Activated naive CD4-positive, alpha-beta T cell treated with anti-CD3 and anti-CD28 coated beads for 36 hours (primary cell): ENCODE measurements at regions not wholly inside any gene's neighbourhood (a gene's known extent, or its start where the extent isn't known, plus 50 kb on each side); places are given as distances from the start of the nearest gene placed in this dataset.
"Not testable (repeated sequence)": the region's sequence is repeated elsewhere in the genome, so short reads cannot be mapped to it uniquely, and the experiment has no call there.

ENCODE experiments used
- CTCF ChIA-PET: fragments of 350-600 bp; sonication (Branson Sonifier 250); formaldehyde crosslinking; loops from one replicate; lab custom pipeline; 2021; ENCODE audit warnings: antibody characterized with exemption; lab: Charles Lee
- DNase-seq: peaks from one replicate; pipeline ENCODE4 v3.0.0-alpha.2; 2020
- H3K27ac Mint-ChIP-seq: one replicate; pipeline ENCODE4 v1.8.0; 2021; ENCODE audit warnings: mild to moderate bottlenecking, mixed read lengths
- H3K27me3 Mint-ChIP-seq: one replicate; pipeline ENCODE4 v1.8.0; 2021; ENCODE audit warnings: low read depth, mixed read lengths
- H3K36me3 Mint-ChIP-seq: one replicate; pipeline ENCODE4 v1.8.0; 2021; ENCODE audit warnings: low read depth, mixed read lengths
- H3K4me1 Mint-ChIP-seq: one replicate; pipeline ENCODE4 v1.8.0; 2021; ENCODE audit warnings: low read depth, mixed read lengths
- H3K4me3 Mint-ChIP-seq: one replicate; pipeline ENCODE4 v1.8.0; 2021; ENCODE audit warnings: mild to moderate bottlenecking, moderate library complexity, mixed read lengths
- H3K9me3 Mint-ChIP-seq: one replicate; pipeline ENCODE4 v1.8.0; 2021; ENCODE audit warnings: mixed read lengths
- intact Hi-C: fragments of 100-400 bp; cut with micrococcal nuclease; formaldehyde crosslinking; loops from one replicate; pipeline ENCODE4 v1.15.1; 2023

- no peaks in the 10 kb centered on the region for H3K4me1 Mint-ChIP-seq
- no peak overlapping the region for H3K4me3 Mint-ChIP-seq
- intact Hi-C loops, result no loop called here
- H3K27me3 Mint-ChIP-seq, result peaks cover 13% of the 10 kb centered on the region
- CTCF ChIA-PET, result no interaction called here
- no peaks in the 10 kb centered on the region for H3K36me3 Mint-ChIP-seq
- DNase-seq, result no peak
- no peak overlapping the region for H3K27ac Mint-ChIP-seq
- peaks cover 2% of the 10 kb centered on the region for H3K9me3 Mint-ChIP-seq
Measured at GRCh38 chr9:126058591-126058990, 268.0 kb upstream of the MVB12B start.

GRCh38 chr9:126061575-126061974, 265.1 kb upstream of the MVB12B start:
- CTCF ChIA-PET, result no interaction called here
- intact Hi-C loops, result no loop called here
- H3K4me1 Mint-ChIP-seq, result no peaks in the 10 kb centered on the region
- H3K9me3 Mint-ChIP-seq, result peaks cover 2% of the 10 kb centered on the region
- H3K36me3 Mint-ChIP-seq, result no peaks in the 10 kb centered on the region
- H3K27me3 Mint-ChIP-seq, result no peaks in the 10 kb centered on the region
- no peak for DNase-seq
- H3K4me3 Mint-ChIP-seq, result no peak overlapping the region
- no peak overlapping the region for H3K27ac Mint-ChIP-seq

- DNase-seq, result no peak
- intact Hi-C loops, result no loop called here
- H3K4me3 Mint-ChIP-seq, result no peak overlapping the region
- CTCF ChIA-PET, result no interaction called here
- H3K9me3 Mint-ChIP-seq, result peaks cover 2% of the 10 kb centered on the region
- no peaks in the 10 kb centered on the region for H3K36me3 Mint-ChIP-seq
- H3K4me1 Mint-ChIP-seq, result no peaks in the 10 kb centered on the region
- no peaks in the 10 kb centered on the region for H3K27me3 Mint-ChIP-seq
- H3K27ac Mint-ChIP-seq, result no peak overlapping the region
Measured at GRCh38 chr9:126062158-126062886, 264.3 kb upstream of the MVB12B start.

GRCh38 chr9:126063326-126063725, 263.3 kb upstream of the MVB12B start:
- Mint-ChIP-seq H3K4me1 (no peaks in the 10 kb centered on the region), H3K9me3 (peaks cover 2% of the 10 kb centered on the region), H3K4me3 (no peak overlapping the region), H3K27me3 (peaks cover 3% of the 10 kb centered on the region), H3K36me3 (no peaks in the 10 kb centered on the region), H3K27ac (no peak overlapping the region)
- intact Hi-C loops, result no loop called here
- CTCF ChIA-PET, result no interaction called here
- DNase-seq, result no peak

- Mint-ChIP-seq H3K36me3 (no peaks in the 10 kb centered on the region), H3K4me3 (no peak overlapping the region), H3K27me3 (peaks cover 6% of the 10 kb centered on the region), H3K27ac (no peak overlapping the region), H3K4me1 (no peaks in the 10 kb centered on the region), H3K9me3 (peaks cover 2% of the 10 kb centered on the region)
- no peak for DNase-seq
- intact Hi-C loops, result no loop called here
- CTCF ChIA-PET, result no interaction called here
Measured at GRCh38 chr9:126066131-126066530, 260.5 kb upstream of the MVB12B start.

GRCh38 chr9:126067031-126067734, 259.4 kb upstream of the MVB12B start:
- DNase-seq, result no peak
- CTCF ChIA-PET, result no interaction called here
- intact Hi-C loops, result no loop called here
- Mint-ChIP-seq H3K4me3 (no peak overlapping the region), H3K9me3 (peaks cover 2% of the 10 kb centered on the region), H3K27me3 (peaks cover 13% of the 10 kb centered on the region), H3K36me3 (no peaks in the 10 kb centered on the region), H3K4me1 (no peaks in the 10 kb centered on the region), H3K27ac (no peak overlapping the region)

GRCh38 chr9:126068534-126069230, 257.9 kb upstream of the MVB12B start:
- CTCF ChIA-PET, result no interaction called here
- DNase-seq, result no peak
- Mint-ChIP-seq H3K36me3 (no peaks in the 10 kb centered on the region), H3K4me1 (no peaks in the 10 kb centered on the region), H3K9me3 (no peaks in the 10 kb centered on the region), H3K27me3 (peaks cover 18% of the 10 kb centered on the region), H3K4me3 (no peak overlapping the region), H3K27ac (no peak overlapping the region)
- intact Hi-C loops, result no loop called here

GRCh38 chr9:126069400-126069955, 257.2 kb upstream of the MVB12B start:
- Mint-ChIP-seq H3K27ac (no peak overlapping the region), H3K27me3 (peaks cover 18% of the 10 kb centered on the region), H3K4me1 (no peaks in the 10 kb centered on the region), H3K36me3 (no peaks in the 10 kb centered on the region), H3K4me3 (no peak overlapping the region), H3K9me3 (no peaks in the 10 kb centered on the region)
- CTCF ChIA-PET, result no interaction called here
- no peak for DNase-seq
- intact Hi-C loops, result no loop called here

- H3K4me3 Mint-ChIP-seq, result no peak overlapping the region
- DNase-seq, result no peak
- no peak overlapping the region for H3K27ac Mint-ChIP-seq
- H3K4me1 Mint-ChIP-seq, result no peaks in the 10 kb centered on the region
- CTCF ChIA-PET, result no interaction called here
- no peaks in the 10 kb centered on the region for H3K36me3 Mint-ChIP-seq
- intact Hi-C loops, result no loop called here
- H3K27me3 Mint-ChIP-seq, result peaks cover 18% of the 10 kb centered on the region
- no peaks in the 10 kb centered on the region for H3K9me3 Mint-ChIP-seq
Measured at GRCh38 chr9:126070058-126070655, 256.5 kb upstream of the MVB12B start.

GRCh38 chr9:126071076-126071750, 255.4 kb upstream of the MVB12B start:
- H3K4me1 Mint-ChIP-seq, result no peaks in the 10 kb centered on the region
- no peaks in the 10 kb centered on the region for H3K9me3 Mint-ChIP-seq
- H3K4me3 Mint-ChIP-seq, result no peak overlapping the region
- no peak overlapping the region for H3K27ac Mint-ChIP-seq
- DNase-seq, result no peak
- intact Hi-C loops, result no loop called here
- CTCF ChIA-PET, result no interaction called here
- H3K36me3 Mint-ChIP-seq, result no peaks in the 10 kb centered on the region
- H3K27me3 Mint-ChIP-seq, result peaks cover 18% of the 10 kb centered on the region

- H3K36me3 Mint-ChIP-seq, H3K4me3 Mint-ChIP-seq, H3K9me3 Mint-ChIP-seq, intact Hi-C loops, H3K4me1 Mint-ChIP-seq, H3K27ac Mint-ChIP-seq, H3K27me3 Mint-ChIP-seq, CTCF ChIA-PET, DNase-seq: not testable (repeated sequence)
Measured at GRCh38 chr9:126077656-126078055, 249.0 kb upstream of the MVB12B start.

- Mint-ChIP-seq H3K36me3 (no peaks in the 10 kb centered on the region), H3K27ac (no peak overlapping the region), H3K4me1 (peaks cover 11% of the 10 kb centered on the region), H3K4me3 (no peak overlapping the region), H3K9me3 (no peaks in the 10 kb centered on the region), H3K27me3 (peaks cover 5% of the 10 kb centered on the region)
- DNase-seq, result no peak
- intact Hi-C loops, result no loop called here
- CTCF ChIA-PET, result no interaction called here
Measured at GRCh38 chr9:126080641-126081040, 246.0 kb upstream of the MVB12B start.
